ENCODE measurements at regions not wholly inside any gene's neighbourhood (a gene's known extent, or its start where the extent isn't known, plus 50 kb on each side); places are given as distances from the start of the nearest gene placed in this dataset.

GRCh38 chr4:189835505-189835904 lies 105.2 kb upstream of the FRG1 start:
- CTCF ChIA-PET = no interaction called here
- Histone ChIP-seq H3K9me3 (no peaks in the 10 kb centered on the region), H3K4me1 (no peaks in the 10 kb centered on the region), H3K4me2 (no peak overlapping the region), H3K27ac (no peak overlapping the region), H3K4me3 (no peak overlapping the region)
- ATAC-seq = no peak
- TF ChIP-seq ZC3H11A (IDR thresholded peaks at IDR 0.05) (no peak), ZSCAN20 (CRISPR knock-in tag; IDR thresholded peaks at IDR 0.05) (no peak), CBX8 (IDR thresholded peaks at IDR 0.05) (no peak)
- POLR2A ChIA-PET = no interaction called here
- WGBS (ENCODE audit: missing lambda C conversion rate) = 3% methylated on average over 1 of the region's 1 CpG
- DNase-seq (ENCODE audit: low read depth in 1 of 2, low spot score in 1 of 2) = no peak
- FAIRE-seq = no peak

GRCh38 chr4:189837471-189837870 lies 103.2 kb upstream of the FRG1 start:
- no peak for ATAC-seq
- FAIRE-seq = no peak
- H3K27ac ChIP-seq = no peak overlapping the region
- TF ChIP-seq TP53 (CRISPR knock-in tag; IDR thresholded peaks at IDR 0.05) (no peak), HMGXB4 (CRISPR knock-in tag; IDR thresholded peaks at IDR 0.05; ENCODE audit: borderline replicate concordance) (no peak), NR3C1 (IDR thresholded peaks at IDR 0.05) (no peak), FOXS1 (CRISPR knock-in tag; IDR thresholded peaks at IDR 0.05) (no peak), RNF2 (IDR thresholded peaks at IDR 0.05; ENCODE audit: borderline replicate concordance, low read depth) (no peak), FOSB (CRISPR knock-in tag; IDR thresholded peaks at IDR 0.05) (no peak), REST (IDR thresholded peaks at IDR 0.05) (no peak), NFE2L2 (conservative IDR thresholded peaks at IDR 0.05; ENCODE audit: low read length) (no peak)
- H3K4me1 ChIP-seq = no peaks in the 10 kb centered on the region
- H3K4me2 ChIP-seq = no peak overlapping the region
- H3K4me3 ChIP-seq = no peak overlapping the region
- no peaks in the 10 kb centered on the region for H3K9me3 ChIP-seq
- no peak for DNase-seq (ENCODE audit: low read depth in 1 of 2, low spot score in 1 of 2)
- ChIA-PET POLR2A (no interaction called here), CTCF (interaction anchor here (1.3 kb wide), 1 partner anchor 14 kb away, joined by 3 read pairs; no protein-coding TSS in a partner anchor)
- WGBS (ENCODE audit: missing lambda C conversion rate) = 58% methylated on average over 5 of the region's 5 CpGs

- DNase-seq (ENCODE audit: low read depth in 1 of 2, low spot score in 1 of 2) (no peak), ATAC-seq (no peak), FAIRE-seq (no peak)
- ChIA-PET CTCF (interaction anchor here (1.3 kb wide), 1 partner anchor 15 kb away, joined by 3 read pairs; no protein-coding TSS in a partner anchor), POLR2A (no interaction called here)
- Histone ChIP-seq H3K9me3 (no peaks in the 10 kb centered on the region), H3K27ac (no peak overlapping the region), H3K4me2 (no peak overlapping the region), H3K4me1 (no peaks in the 10 kb centered on the region), H3K4me3 (no peak overlapping the region)
- 20% methylated on average over 15 of the region's 16 CpGs for WGBS (ENCODE audit: missing lambda C conversion rate)
- TF ChIP-seq PHF8 (IDR thresholded peaks at IDR 0.05; ENCODE audit: borderline replicate concordance, low read depth) (no peak), RAD21 (conservative IDR thresholded peaks at IDR 0.05 in 1 of 2, IDR thresholded peaks at IDR 0.05 in 1 of 2) (no peak), CBX2 (IDR thresholded peaks at IDR 0.05; ENCODE audit: borderline replicate concordance, low read depth) (no peak), MAX (IDR thresholded peaks at IDR 0.05) (no peak), TFCP2L1 (CRISPR knock-in tag; IDR thresholded peaks at IDR 0.05) (no peak), GATA3 (IDR thresholded peaks at IDR 0.05; ENCODE audit: borderline replicate concordance) (no peak), HES2 (IDR thresholded peaks at IDR 0.05) (no peak), CHD4 (IDR thresholded peaks at IDR 0.05; ENCODE audit: borderline replicate concordance) (no peak), ZSCAN20 (CRISPR knock-in tag; IDR thresholded peaks at IDR 0.05) (no peak), ZNF302 (CRISPR knock-in tag; IDR thresholded peaks at IDR 0.05) (no peak), KDM1A (IDR thresholded peaks at IDR 0.05; ENCODE audit: low read depth) (no peak), ELK1 (IDR thresholded peaks at IDR 0.05; ENCODE audit: low read depth, low read length) (no peak), CHD2 (IDR thresholded peaks at IDR 0.05; ENCODE audit: low read length, partially characterized antibody) (no peak), RARB (CRISPR knock-in tag; IDR thresholded peaks at IDR 0.05) (no peak), EP300 (IDR thresholded peaks at IDR 0.05) (no peak), ESRRA (IDR thresholded peaks at IDR 0.05; ENCODE audit: borderline replicate concordance, low read length) (no peak), BHLHE40 (IDR thresholded peaks at IDR 0.05; ENCODE audit: low read depth, low read length) (no peak), EHF (CRISPR knock-in tag; IDR thresholded peaks at IDR 0.05) (no peak)
These were observed 101.7 kb upstream of the FRG1 start for GRCh38 chr4:189838821-189839497.

Data from A549 (cell line).